ENCODE measurements at regions not wholly inside any gene's neighbourhood (a gene's known extent, or its start where the extent isn't known, plus 50 kb on each side); places are given as distances from the start of the nearest gene placed in this dataset.

DNA sequence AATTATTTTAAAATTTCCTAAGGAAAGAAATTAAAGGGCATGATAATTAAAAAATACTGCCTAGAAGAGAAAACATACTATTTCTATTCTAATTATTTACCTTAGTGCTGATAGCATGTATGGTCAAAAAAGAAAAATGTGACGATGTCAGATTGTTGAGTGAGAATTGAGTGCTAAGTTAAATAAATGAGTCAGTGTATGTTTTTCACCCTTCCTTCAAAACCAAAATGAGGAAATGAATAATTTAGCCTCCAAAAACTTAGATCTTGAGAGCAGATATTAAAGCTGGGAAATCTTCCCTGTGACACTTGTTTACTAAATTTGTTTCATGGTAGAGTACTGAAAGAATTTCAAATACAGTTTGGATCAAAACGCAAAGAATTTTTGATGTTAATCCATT is 58.6 kb upstream of the NYAP2 start:
- Histone ChIP-seq H3K9me3 (ENCODE audit: low read length) (no peaks in the 10 kb centered on the region), H3K27ac (ENCODE audit: low read depth, low read length, poor library complexity, severe bottlenecking) (no peak overlapping the region), H3K4me1 (ENCODE audit: insufficient read depth, low read length, poor library complexity, severe bottlenecking) (no peaks in the 10 kb centered on the region), H3K79me2 (ENCODE audit: insufficient read depth, low read depth, low read length) (no peaks in the 10 kb centered on the region), H2AFZ (ENCODE audit: low read length) (no peak overlapping the region), H3K36me3 (ENCODE audit: insufficient read depth, low read length) (no peaks in the 10 kb centered on the region), H3K4me3 (ENCODE audit: low read depth, low read length, poor library complexity, severe bottlenecking) (no peak overlapping the region), H3K9me2 (ENCODE audit: insufficient read depth, low read length) (peaks cover 3% of the 10 kb centered on the region; the same call in 1 of the 2 replicates), H3K4me2 (ENCODE audit: low read length) (no peak overlapping the region), H4K20me1 (ENCODE audit: insufficient read depth, low read length) (no peaks in the 10 kb centered on the region)
- DNase-seq (ENCODE audit: low spot score), result no peak
- TF ChIP-seq EZH2phosphoT487 (IDR thresholded peaks at IDR 0.05; ENCODE audit: borderline replicate concordance, low read depth, low read length), result no peak
- TF ChIP-seq, protein P1, sequence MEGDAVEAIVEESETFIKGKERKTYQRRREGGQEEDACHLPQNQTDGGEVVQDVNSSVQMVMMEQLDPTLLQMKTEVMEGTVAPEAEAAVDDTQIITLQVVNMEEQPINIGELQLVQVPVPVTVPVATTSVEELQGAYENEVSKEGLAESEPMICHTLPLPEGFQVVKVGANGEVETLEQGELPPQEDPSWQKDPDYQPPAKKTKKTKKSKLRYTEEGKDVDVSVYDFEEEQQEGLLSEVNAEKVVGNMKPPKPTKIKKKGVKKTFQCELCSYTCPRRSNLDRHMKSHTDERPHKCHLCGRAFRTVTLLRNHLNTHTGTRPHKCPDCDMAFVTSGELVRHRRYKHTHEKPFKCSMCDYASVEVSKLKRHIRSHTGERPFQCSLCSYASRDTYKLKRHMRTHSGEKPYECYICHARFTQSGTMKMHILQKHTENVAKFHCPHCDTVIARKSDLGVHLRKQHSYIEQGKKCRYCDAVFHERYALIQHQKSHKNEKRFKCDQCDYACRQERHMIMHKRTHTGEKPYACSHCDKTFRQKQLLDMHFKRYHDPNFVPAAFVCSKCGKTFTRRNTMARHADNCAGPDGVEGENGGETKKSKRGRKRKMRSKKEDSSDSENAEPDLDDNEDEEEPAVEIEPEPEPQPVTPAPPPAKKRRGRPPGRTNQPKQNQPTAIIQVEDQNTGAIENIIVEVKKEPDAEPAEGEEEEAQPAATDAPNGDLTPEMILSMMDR (conservative IDR thresholded peaks at IDR 0.05; ENCODE audit: low read length), result no peak
- no TSS peak for BruUV-seq (replicated peaks)
- intact Hi-C loops (cut with micrococcal nuclease; ENCODE audit: unreplicated experiment), result no loop called here
- ChIA-PET CTCF (ENCODE audit: unreplicated experiment) (no interaction called here), POLR2A (interaction anchor here (1.3 kb wide), 1 partner anchor 219 kb away, joined by 3 read pairs; no protein-coding TSS in a partner anchor)

DNA sequence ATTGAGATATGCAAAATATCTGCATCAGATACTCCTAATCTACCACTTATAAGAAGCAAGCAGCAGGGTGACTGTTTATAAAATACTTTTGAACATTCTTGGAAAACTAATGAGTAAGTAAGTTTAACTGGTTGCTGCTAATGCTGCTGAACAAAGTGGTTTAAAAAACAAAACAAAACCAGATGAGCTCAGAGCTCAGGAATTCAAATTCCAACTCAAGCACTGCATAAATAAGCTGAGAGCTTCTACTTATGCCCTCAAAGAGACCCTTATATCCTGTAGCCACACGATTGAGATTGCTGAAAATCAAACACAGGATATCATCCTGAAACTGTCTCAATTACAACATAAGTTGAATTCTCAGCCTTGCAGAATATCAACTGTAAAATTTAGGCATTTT is 62.3 kb upstream of the NYAP2 start:
- intact Hi-C loops (cut with micrococcal nuclease; ENCODE audit: unreplicated experiment), result no loop called here

GRCh38 chr2:225334514-225334913 is 65.0 kb upstream of the NYAP2 start:
- ChIA-PET POLR2A (no interaction called here), CTCF (ENCODE audit: unreplicated experiment) (no interaction called here)
- no peak for TF ChIP-seq EZH2phosphoT487 (IDR thresholded peaks at IDR 0.05; ENCODE audit: borderline replicate concordance, low read depth, low read length)
- TF ChIP-seq, protein P1 (conservative IDR thresholded peaks at IDR 0.05; ENCODE audit: low read length), result no peak
- H4K20me1 ChIP-seq (ENCODE audit: insufficient read depth, low read length), result no peaks in the 10 kb centered on the region
- no peak overlapping the region for H3K4me3 ChIP-seq (ENCODE audit: low read depth, low read length, poor library complexity, severe bottlenecking)
- H3K27ac ChIP-seq (ENCODE audit: low read depth, low read length, poor library complexity, severe bottlenecking), result no peak overlapping the region
- intact Hi-C loops (cut with micrococcal nuclease; ENCODE audit: unreplicated experiment), result no loop called here
- peaks cover 3% of the 10 kb centered on the region; the same call in 1 of the 2 replicates for H3K9me2 ChIP-seq (ENCODE audit: insufficient read depth, low read length)
- no peak for DNase-seq (ENCODE audit: low spot score)
- H3K36me3 ChIP-seq (ENCODE audit: insufficient read depth, low read length), result no peaks in the 10 kb centered on the region
- H2AFZ ChIP-seq (ENCODE audit: low read length), result no peak overlapping the region
- no peaks in the 10 kb centered on the region for H3K4me1 ChIP-seq (ENCODE audit: insufficient read depth, low read length, poor library complexity, severe bottlenecking)
- no TSS peak for BruUV-seq (replicated peaks)
- no peaks in the 10 kb centered on the region for H3K79me2 ChIP-seq (ENCODE audit: insufficient read depth, low read depth, low read length)
- H3K4me2 ChIP-seq (ENCODE audit: low read length), result no peak overlapping the region
- no peaks in the 10 kb centered on the region for H3K9me3 ChIP-seq (ENCODE audit: low read length)

More for the DNA sequence above, 62.3 kb upstream of the NYAP2 start:
- DNase-seq (ENCODE audit: low spot score), result no peak
- Histone ChIP-seq H3K36me3 (ENCODE audit: insufficient read depth, low read length) (no peaks in the 10 kb centered on the region), H3K79me2 (ENCODE audit: insufficient read depth, low read depth, low read length) (no peaks in the 10 kb centered on the region), H3K4me3 (ENCODE audit: low read depth, low read length, poor library complexity, severe bottlenecking) (no peak overlapping the region), H3K27ac (ENCODE audit: low read depth, low read length, poor library complexity, severe bottlenecking) (no peak overlapping the region), H2AFZ (ENCODE audit: low read length) (no peak overlapping the region), H3K4me1 (ENCODE audit: insufficient read depth, low read length, poor library complexity, severe bottlenecking) (no peaks in the 10 kb centered on the region), H3K9me2 (ENCODE audit: insufficient read depth, low read length) (peaks cover 3% of the 10 kb centered on the region; the same call in 1 of the 2 replicates), H4K20me1 (ENCODE audit: insufficient read depth, low read length) (no peaks in the 10 kb centered on the region), H3K4me2 (ENCODE audit: low read length) (no peak overlapping the region), H3K9me3 (ENCODE audit: low read length) (no peaks in the 10 kb centered on the region)
- BruUV-seq (replicated peaks), result no TSS peak
- ChIA-PET CTCF (ENCODE audit: unreplicated experiment) (no interaction called here), POLR2A (interaction anchor here (1.1 kb wide), 1 partner anchor 107 kb away, joined by 3 read pairs; no protein-coding TSS in a partner anchor)
- no peak for TF ChIP-seq EZH2phosphoT487 (IDR thresholded peaks at IDR 0.05; ENCODE audit: borderline replicate concordance, low read depth, low read length)
- TF ChIP-seq, protein P1 (conservative IDR thresholded peaks at IDR 0.05; ENCODE audit: low read length), result no peak

Measured in OCI-LY7 (cell line).